ENCODE measurements at regions not wholly inside any gene's neighbourhood (a gene's known extent, or its start where the extent isn't known, plus 50 kb on each side); places are given as distances from the start of the nearest gene placed in this dataset.

DNA sequence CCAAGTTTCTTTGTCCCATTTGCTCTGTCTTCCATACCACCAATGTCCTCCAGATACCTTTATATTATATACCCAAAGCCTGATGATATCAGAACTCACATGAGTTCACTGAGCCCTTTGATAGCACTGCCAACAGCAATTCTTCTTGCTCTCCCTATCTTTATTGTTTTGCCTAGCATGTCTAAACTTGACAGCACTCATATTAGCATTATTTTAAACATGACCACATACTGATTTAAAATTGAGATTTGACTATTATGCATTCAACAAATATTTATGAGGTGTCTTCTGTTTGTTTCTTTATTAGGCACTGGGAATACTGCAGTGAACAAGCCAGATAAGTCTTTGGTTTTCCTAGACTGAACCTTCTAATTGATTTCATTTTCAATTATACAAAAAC is 587.3 kb upstream of the GCFC2 start:
- no peak for TF ChIP-seq WT1 (tag by site-specific recombination; IDR thresholded peaks at IDR 0.05)
- TF ChIP-seq, protein P1, sequence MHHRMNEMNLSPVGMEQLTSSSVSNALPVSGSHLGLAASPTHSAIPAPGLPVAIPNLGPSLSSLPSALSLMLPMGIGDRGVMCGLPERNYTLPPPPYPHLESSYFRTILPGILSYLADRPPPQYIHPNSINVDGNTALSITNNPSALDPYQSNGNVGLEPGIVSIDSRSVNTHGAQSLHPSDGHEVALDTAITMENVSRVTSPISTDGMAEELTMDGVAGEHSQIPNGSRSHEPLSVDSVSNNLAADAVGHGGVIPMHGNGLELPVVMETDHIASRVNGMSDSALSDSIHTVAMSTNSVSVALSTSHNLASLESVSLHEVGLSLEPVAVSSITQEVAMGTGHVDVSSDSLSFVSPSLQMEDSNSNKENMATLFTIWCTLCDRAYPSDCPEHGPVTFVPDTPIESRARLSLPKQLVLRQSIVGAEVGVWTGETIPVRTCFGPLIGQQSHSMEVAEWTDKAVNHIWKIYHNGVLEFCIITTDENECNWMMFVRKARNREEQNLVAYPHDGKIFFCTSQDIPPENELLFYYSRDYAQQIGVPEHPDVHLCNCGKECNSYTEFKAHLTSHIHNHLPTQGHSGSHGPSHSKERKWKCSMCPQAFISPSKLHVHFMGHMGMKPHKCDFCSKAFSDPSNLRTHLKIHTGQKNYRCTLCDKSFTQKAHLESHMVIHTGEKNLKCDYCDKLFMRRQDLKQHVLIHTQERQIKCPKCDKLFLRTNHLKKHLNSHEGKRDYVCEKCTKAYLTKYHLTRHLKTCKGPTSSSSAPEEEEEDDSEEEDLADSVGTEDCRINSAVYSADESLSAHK (tag by site-specific recombination; IDR thresholded peaks at IDR 0.05) = no peak
- TF ChIP-seq REST (tag by site-specific recombination; IDR thresholded peaks at IDR 0.05) = no peak
- TF ChIP-seq CTCF (tag by site-specific recombination; IDR thresholded peaks at IDR 0.05) = no peak

Data from HEK293 (cell line).